ENCODE measurements at regions not wholly inside any gene's neighbourhood (a gene's known extent, or its start where the extent isn't known, plus 50 kb on each side); places are given as distances from the start of the nearest gene placed in this dataset.

GRCh38 chr3:152583963-152584362 lies 251.0 kb upstream of the P2RY1 start:
- Histone ChIP-seq H4K20me1 (ENCODE audit: control insufficient read depth, extremely low read depth, insufficient read depth, low read length) (no peaks in the 10 kb centered on the region), H2AFZ (ENCODE audit: control insufficient read depth, low read length) (no peak overlapping the region), H3K9ac (ENCODE audit: control insufficient read depth, extremely low read depth, insufficient read depth, low read length) (no peak overlapping the region), H3K4me2 (ENCODE audit: control insufficient read depth, extremely low read depth, insufficient read depth, low read depth, low read length) (no peak overlapping the region), H3K4me3 (ENCODE audit: control insufficient read depth in 2 of 3, extremely low read depth in 1 of 3, insufficient read depth in 2 of 3, low read depth in 1 of 3, low read length in 3 of 3) (no peak overlapping the region), H3K27me3 (ENCODE audit: control insufficient read depth, extremely low read depth, insufficient read depth, low read length) (no peaks in the 10 kb centered on the region), H3K27ac (ENCODE audit: control insufficient read depth, insufficient read depth, low read length) (no peak overlapping the region), H3K4me1 (ENCODE audit: control insufficient read depth, extremely low read depth, insufficient read depth, low read length) (no peaks in the 10 kb centered on the region), H3K79me2 (ENCODE audit: control insufficient read depth, insufficient read depth, low read length) (no peaks in the 10 kb centered on the region), H3K36me3 (ENCODE audit: control insufficient read depth in 2 of 2, extremely low read depth in 1 of 2, insufficient read depth in 2 of 2, low read length in 2 of 2) (no peaks in the 10 kb centered on the region), H3K9me1 (ENCODE audit: control insufficient read depth, extremely low read depth, insufficient read depth, low read length) (no peaks in the 10 kb centered on the region), H3K9me3 (ENCODE audit: control insufficient read depth, low read depth, low read length) (no peaks in the 10 kb centered on the region)
- FAIRE-seq (no peak), DNase-seq (ENCODE audit: low read depth, low spot score) (no peak)
- TF ChIP-seq CTCF (optimal IDR thresholded peaks at IDR 0.05 in 1 of 3, IDR thresholded peaks at IDR 0.05 in 1 of 3, conservative IDR thresholded peaks at IDR 0.05 in 1 of 3; ENCODE audit: extremely low read depth in 1 of 3, insufficient read depth in 2 of 3, low read length in 3 of 3) (no peak), EZH2 (IDR thresholded peaks at IDR 0.05; ENCODE audit: low read length) (no peak)
- dilution Hi-C loops (cut with MboI; ENCODE audit: extremely low pct_ligation_motif_present, low sequenced_read_pairs), result no loop called here

DNA sequence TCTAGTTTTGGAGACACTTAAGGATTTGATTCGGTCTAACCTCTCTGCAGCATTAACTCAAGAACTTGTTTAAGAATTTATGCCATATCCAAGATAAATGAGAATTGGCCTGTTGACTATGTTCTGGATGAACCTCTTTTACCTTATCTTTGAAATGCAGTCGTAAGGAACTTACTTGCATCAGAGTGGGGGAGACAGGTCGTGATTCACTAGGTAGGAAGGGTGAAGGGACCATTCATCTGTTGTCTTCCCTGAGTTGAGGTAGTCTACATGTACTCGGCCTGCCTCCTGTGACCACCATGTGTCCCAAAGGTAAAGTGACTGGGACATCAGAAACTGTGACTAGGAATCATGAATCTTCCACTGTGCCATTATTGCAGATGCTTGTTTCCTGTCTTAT lies 248.0 kb upstream of the P2RY1 start:
- H3K9me3 ChIP-seq (ENCODE audit: control insufficient read depth, low read depth, low read length), result no peaks in the 10 kb centered on the region

More for the DNA sequence above, 248.0 kb upstream of the P2RY1 start:
- no peak overlapping the region for H3K9ac ChIP-seq (ENCODE audit: control insufficient read depth, extremely low read depth, insufficient read depth, low read length)
- no peak overlapping the region for H2AFZ ChIP-seq (ENCODE audit: control insufficient read depth, low read length)
- H3K79me2 ChIP-seq (ENCODE audit: control insufficient read depth, insufficient read depth, low read length), result no peaks in the 10 kb centered on the region
- FAIRE-seq (no peak), DNase-seq (ENCODE audit: low read depth, low spot score) (no peak)
- H3K27ac ChIP-seq (ENCODE audit: control insufficient read depth, insufficient read depth, low read length), result no peak overlapping the region
- H3K27me3 ChIP-seq (ENCODE audit: control insufficient read depth, extremely low read depth, insufficient read depth, low read length), result no peaks in the 10 kb centered on the region
- TF ChIP-seq EZH2 (IDR thresholded peaks at IDR 0.05; ENCODE audit: low read length) (no peak), CTCF (optimal IDR thresholded peaks at IDR 0.05 in 1 of 3, IDR thresholded peaks at IDR 0.05 in 1 of 3, conservative IDR thresholded peaks at IDR 0.05 in 1 of 3; ENCODE audit: extremely low read depth in 1 of 3, insufficient read depth in 2 of 3, low read length in 3 of 3) (no peak)
- dilution Hi-C loops (cut with MboI; ENCODE audit: extremely low pct_ligation_motif_present, low sequenced_read_pairs), result no loop called here
- H3K4me2 ChIP-seq (ENCODE audit: control insufficient read depth, extremely low read depth, insufficient read depth, low read depth, low read length), result no peak overlapping the region
- H3K9me1 ChIP-seq (ENCODE audit: control insufficient read depth, extremely low read depth, insufficient read depth, low read length), result no peaks in the 10 kb centered on the region
- H3K4me1 ChIP-seq (ENCODE audit: control insufficient read depth, extremely low read depth, insufficient read depth, low read length), result no peaks in the 10 kb centered on the region
- H4K20me1 ChIP-seq (ENCODE audit: control insufficient read depth, extremely low read depth, insufficient read depth, low read length), result no peaks in the 10 kb centered on the region
- no peak overlapping the region for H3K4me3 ChIP-seq (ENCODE audit: control insufficient read depth in 2 of 3, extremely low read depth in 1 of 3, insufficient read depth in 2 of 3, low read depth in 1 of 3, low read length in 3 of 3)
- no peaks in the 10 kb centered on the region for H3K36me3 ChIP-seq (ENCODE audit: control insufficient read depth in 2 of 2, extremely low read depth in 1 of 2, insufficient read depth in 2 of 2, low read length in 2 of 2)

Data from keratinocyte (primary cell).